Suprapubic skin (tissue), 4 donors: ENCODE measurements at regions not wholly inside any gene's neighbourhood (a gene's known extent, or its start where the extent isn't known, plus 50 kb on each side); places are given as distances from the start of the nearest gene placed in this dataset.

Source experiments
- DNase-seq, 2 donors: peaks; one replicate each; pipeline ENCODE4 v3.0.0-alpha.2; 2019; ENCODE audit warnings: low spot score in 2 of 2
- H3K27ac ChIP-seq: fragments of 200-600 bp; sonication (generic); one replicate; pipeline ENCODE4 v1.5.1; 2019
- H3K27me3 ChIP-seq: fragments of 200-600 bp; sonication (generic); one replicate; pipeline ENCODE4 v1.5.1; 2019
- H3K36me3 ChIP-seq: fragments of 200-600 bp; sonication (generic); one replicate; pipeline ENCODE4 v1.5.1; 2019
- H3K4me1 ChIP-seq: fragments of 200-600 bp; sonication (generic); one replicate; pipeline ENCODE4 v1.5.1; 2019
- H3K4me3 ChIP-seq: fragments of 200-600 bp; sonication (generic); one replicate; pipeline ENCODE4 v1.5.1; 2019; ENCODE audit warnings: mild to moderate bottlenecking
- H3K9me3 ChIP-seq: fragments of 200-600 bp; sonication (generic); one replicate; pipeline ENCODE4 v1.5.1; 2019
- EP300 ChIP-seq: sonication (generic); formaldehyde crosslinking; IDR thresholded peaks from one replicate; pipeline ENCODE4 v1.6.1; 2017; ENCODE audit warnings: antibody characterized with exemption
- POLR2A ChIP-seq, 2 donors: fragments of 450-650 bp; IDR thresholded peaks; one replicate each; pipeline ENCODE4 v1.6.1; 2017; ENCODE audit warnings: antibody characterized with exemption in 2 of 2, mild to moderate bottlenecking in 2 of 2, moderate library complexity in 2 of 2
- POLR2AphosphoS5 ChIP-seq, 3 donors: sonication (generic); formaldehyde crosslinking; IDR thresholded peaks; one replicate each; pipeline ENCODE4 v1.6.1; 2017; ENCODE audit warnings: antibody characterized with exemption in 3 of 3
- WGBS: methylation state at CpG from one replicate; pipeline ENCODE4 v1.1.5; 2018; 5-methylcytosine and 5-hydroxymethylcytosine counted together
- TF ChIP-seq, protein P1 (sequence below), 2 donors: fragments of 200-600 bp in 1 of 2; fragments of 450-650 bp in 1 of 2; sonication (generic) in 1 of 2; IDR thresholded peaks; one replicate each; pipeline ENCODE4 v1.5.1; 2016 to 2019; ENCODE audit warnings: antibody characterized with exemption in 2 of 2, mild to moderate bottlenecking in 1 of 2, moderate library complexity in 1 of 2

DNA sequence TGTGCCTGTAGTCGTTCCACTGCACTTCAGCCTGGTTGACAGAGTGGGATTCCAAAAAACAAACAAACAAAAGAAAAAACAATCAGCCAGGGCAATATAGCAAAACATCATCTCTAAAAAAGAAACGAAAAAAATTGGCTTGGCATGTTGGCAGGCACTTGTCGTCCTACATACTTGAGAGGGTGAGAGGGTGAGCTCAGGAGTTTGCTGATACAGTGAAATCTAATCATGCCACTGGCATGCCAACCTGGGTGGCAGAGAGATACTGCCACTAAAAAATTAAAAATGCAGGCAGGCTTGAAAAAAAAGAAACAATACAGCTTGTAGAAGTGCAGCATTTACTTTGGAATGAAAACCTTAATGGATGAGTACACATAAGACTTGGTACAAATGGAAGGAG, 282.9 kb upstream of the RGPD4 start:
- DNase-seq = no peak
- Histone ChIP-seq H3K4me1 (no peaks in the 10 kb centered on the region), H3K27me3 (no peaks in the 10 kb centered on the region), H3K9me3 (no peaks in the 10 kb centered on the region), H3K4me3 (no peak overlapping the region), H3K36me3 (no peaks in the 10 kb centered on the region), H3K27ac (no peak overlapping the region)
- WGBS = 41% methylated on average over 3 of the region's 3 CpGs
- no peak for TF ChIP-seq POLR2AphosphoS5 (IDR thresholded peaks at IDR 0.05)
- TF ChIP-seq POLR2A (IDR thresholded peaks at IDR 0.05) = no peak
- TF ChIP-seq EP300 = no peak
- TF ChIP-seq, protein P1, sequence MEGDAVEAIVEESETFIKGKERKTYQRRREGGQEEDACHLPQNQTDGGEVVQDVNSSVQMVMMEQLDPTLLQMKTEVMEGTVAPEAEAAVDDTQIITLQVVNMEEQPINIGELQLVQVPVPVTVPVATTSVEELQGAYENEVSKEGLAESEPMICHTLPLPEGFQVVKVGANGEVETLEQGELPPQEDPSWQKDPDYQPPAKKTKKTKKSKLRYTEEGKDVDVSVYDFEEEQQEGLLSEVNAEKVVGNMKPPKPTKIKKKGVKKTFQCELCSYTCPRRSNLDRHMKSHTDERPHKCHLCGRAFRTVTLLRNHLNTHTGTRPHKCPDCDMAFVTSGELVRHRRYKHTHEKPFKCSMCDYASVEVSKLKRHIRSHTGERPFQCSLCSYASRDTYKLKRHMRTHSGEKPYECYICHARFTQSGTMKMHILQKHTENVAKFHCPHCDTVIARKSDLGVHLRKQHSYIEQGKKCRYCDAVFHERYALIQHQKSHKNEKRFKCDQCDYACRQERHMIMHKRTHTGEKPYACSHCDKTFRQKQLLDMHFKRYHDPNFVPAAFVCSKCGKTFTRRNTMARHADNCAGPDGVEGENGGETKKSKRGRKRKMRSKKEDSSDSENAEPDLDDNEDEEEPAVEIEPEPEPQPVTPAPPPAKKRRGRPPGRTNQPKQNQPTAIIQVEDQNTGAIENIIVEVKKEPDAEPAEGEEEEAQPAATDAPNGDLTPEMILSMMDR (IDR thresholded peaks at IDR 0.05) = no peak

DNA sequence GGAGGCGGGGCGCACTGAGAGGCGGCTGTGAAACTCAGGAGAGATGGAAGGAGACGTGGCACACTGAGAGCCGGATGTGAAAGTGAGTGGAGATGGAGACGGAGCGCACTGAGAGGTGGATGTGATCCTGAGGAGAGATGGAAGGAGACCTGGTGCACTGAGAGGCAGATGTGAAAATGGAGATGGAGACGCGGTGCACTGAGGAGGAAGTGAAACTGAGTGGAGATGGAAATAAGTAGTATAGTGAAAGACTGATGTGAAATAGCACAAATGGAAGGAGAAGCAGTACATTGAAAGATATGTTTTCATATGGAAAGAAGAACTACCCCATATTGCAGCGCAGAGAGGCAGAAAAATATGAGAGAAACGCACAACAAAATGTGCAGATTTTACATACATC, 281.6 kb upstream of the RGPD4 start:
- 93% methylated on average over 11 of the region's 11 CpGs for WGBS
- H3K27ac ChIP-seq = no peak overlapping the region
- TF ChIP-seq, protein P1 (IDR thresholded peaks at IDR 0.05) = no peak
- no peak for TF ChIP-seq EP300
- TF ChIP-seq POLR2A (IDR thresholded peaks at IDR 0.05) = no peak
- no peak for TF ChIP-seq POLR2AphosphoS5 (IDR thresholded peaks at IDR 0.05)

DNA sequence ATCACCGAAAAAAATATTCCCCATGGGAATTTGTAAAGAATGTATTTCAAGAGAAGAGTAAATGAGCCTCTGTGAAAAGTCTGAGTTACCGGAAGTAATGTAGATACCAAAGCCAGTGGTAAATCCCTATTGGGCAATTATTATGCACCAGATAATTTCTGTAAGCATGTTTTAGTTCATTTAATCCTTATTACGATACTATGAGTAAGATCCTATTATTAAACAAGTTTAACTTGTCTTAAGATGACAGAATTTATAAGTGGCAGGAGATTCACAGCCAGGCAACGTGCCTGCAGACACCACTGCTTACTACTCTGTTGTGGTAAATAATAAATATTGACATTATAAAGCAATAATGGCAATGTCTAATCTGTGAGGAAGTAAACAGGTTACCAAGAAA, 280.8 kb upstream of the RGPD4 start:
- Histone ChIP-seq H3K4me3 (no peak overlapping the region), H3K27ac (no peak overlapping the region), H3K27me3 (no peaks in the 10 kb centered on the region), H3K4me1 (no peaks in the 10 kb centered on the region), H3K36me3 (no peaks in the 10 kb centered on the region), H3K9me3 (no peaks in the 10 kb centered on the region)
- no peak for DNase-seq
- TF ChIP-seq EP300 (no peak), POLR2A (IDR thresholded peaks at IDR 0.05) (no peak), POLR2AphosphoS5 (IDR thresholded peaks at IDR 0.05) (no peak)
- TF ChIP-seq, protein P1 (IDR thresholded peaks at IDR 0.05) = no peak
- 57% methylated on average over 4 of the region's 4 CpGs for WGBS

More for the DNA sequence above, 281.6 kb upstream of the RGPD4 start:
- Histone ChIP-seq H3K9me3 (no peaks in the 10 kb centered on the region), H3K4me3 (no peak overlapping the region), H3K36me3 (no peaks in the 10 kb centered on the region), H3K27me3 (no peaks in the 10 kb centered on the region), H3K4me1 (no peaks in the 10 kb centered on the region)
- DNase-seq = no peak

DNA sequence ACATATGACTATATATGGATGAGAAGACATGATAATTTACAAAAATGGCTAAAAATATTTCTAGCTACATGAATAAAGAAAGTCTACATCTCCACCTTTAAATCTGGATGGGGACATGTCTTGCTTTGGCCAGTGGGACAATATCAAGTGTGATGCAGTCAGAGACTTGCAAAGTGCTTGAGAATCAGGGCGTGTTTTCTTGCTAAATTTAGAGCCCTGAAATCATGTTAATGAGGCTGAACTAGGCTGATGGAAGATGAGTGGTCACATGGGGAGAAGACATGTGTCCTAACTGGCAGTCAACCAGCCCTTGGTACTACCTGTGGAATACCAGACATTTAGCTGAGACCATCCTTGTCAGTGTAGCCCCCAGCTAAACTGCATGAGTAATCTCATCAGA, 278.5 kb upstream of the RGPD4 start:
- no peaks in the 10 kb centered on the region for H3K9me3 ChIP-seq
- no peaks in the 10 kb centered on the region for H3K4me1 ChIP-seq
- no peaks in the 10 kb centered on the region for H3K27me3 ChIP-seq
- 33% methylated on average over 1 of the region's 1 CpG for WGBS
- H3K36me3 ChIP-seq = no peaks in the 10 kb centered on the region
- H3K4me3 ChIP-seq = no peak overlapping the region
- TF ChIP-seq EP300 (no peak), POLR2A (IDR thresholded peaks at IDR 0.05) (no peak), POLR2AphosphoS5 (IDR thresholded peaks at IDR 0.05) (no peak)
- TF ChIP-seq, protein P1 (IDR thresholded peaks at IDR 0.05) = no peak
- DNase-seq = no peak
- no peak overlapping the region for H3K27ac ChIP-seq

DNA sequence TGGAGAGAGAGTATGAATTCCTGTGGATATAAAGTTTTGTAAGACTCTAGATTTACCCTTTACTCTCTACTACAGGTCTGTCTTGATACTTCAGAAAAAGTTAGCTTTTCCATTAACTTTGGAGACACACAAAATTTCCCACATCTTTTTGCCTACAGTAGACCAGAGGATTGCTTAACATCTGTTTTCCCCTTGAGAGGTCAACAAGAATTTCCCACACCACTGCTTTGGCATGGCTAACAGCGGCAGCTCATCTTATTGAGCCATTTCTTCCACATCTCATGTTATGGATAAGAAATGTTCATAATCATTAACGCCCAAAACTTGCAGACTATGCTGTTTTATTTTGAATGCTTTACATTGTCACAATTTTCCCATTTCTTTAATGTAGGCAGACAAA, 273.6 kb upstream of the RGPD4 start:
- no peaks in the 10 kb centered on the region for H3K27me3 ChIP-seq
- WGBS = 55% methylated on average over 2 of the region's 2 CpGs
- H3K4me1 ChIP-seq = no peaks in the 10 kb centered on the region
- H3K36me3 ChIP-seq = no peaks in the 10 kb centered on the region
- H3K9me3 ChIP-seq = peaks cover 12% of the 10 kb centered on the region
- TF ChIP-seq EP300 (no peak), POLR2AphosphoS5 (IDR thresholded peaks at IDR 0.05) (no peak), POLR2A (IDR thresholded peaks at IDR 0.05) (no peak)
- TF ChIP-seq, protein P1 (IDR thresholded peaks at IDR 0.05) = no peak
- DNase-seq = no peak
- no peak overlapping the region for H3K27ac ChIP-seq
- no peak overlapping the region for H3K4me3 ChIP-seq
